HUES48 (cell line): ENCODE measurements at regions not wholly inside any gene's neighbourhood (a gene's known extent, or its start where the extent isn't known, plus 50 kb on each side); places are given as distances from the start of the nearest gene placed in this dataset.

Experiments
- H3K27ac ChIP-seq: one replicate; pipeline ENCODE4 v1.7.0; 2013; ENCODE audit warnings: low read depth, low read length, inconsistent platforms
- H3K27me3 ChIP-seq: 2 replicates; pipeline ENCODE4 v1.6.1; 2013; ENCODE audit warnings: mild to moderate bottlenecking, low read length; ENCODE audit not compliant: control insufficient read depth, insufficient read depth
- H3K36me3 ChIP-seq: 2 replicates; pipeline ENCODE4 v1.6.1; 2013; ENCODE audit warnings: low read length; ENCODE audit not compliant: control insufficient read depth, insufficient read depth
- H3K4me1 ChIP-seq: 2 replicates; pipeline ENCODE4 v1.6.1; 2013; ENCODE audit warnings: mild to moderate bottlenecking, low read length; ENCODE audit not compliant: control insufficient read depth, insufficient read depth
- H3K4me3 ChIP-seq: 2 replicates; pipeline ENCODE4 v1.5.1; 2013; ENCODE audit warnings: mild to moderate bottlenecking, low read depth, low read length
- H3K9ac ChIP-seq: 2 replicates; pipeline ENCODE4 v1.6.1; 2013; ENCODE audit warnings: mild to moderate bottlenecking, low read depth, low read length, moderate library complexity
- H3K9me3 ChIP-seq: 2 replicates; pipeline ENCODE4 v1.6.1; 2013; ENCODE audit warnings: low read length; ENCODE audit not compliant: control insufficient read depth, insufficient read depth

- Histone ChIP-seq H3K27ac (no peak overlapping the region), H3K4me1 (peaks cover 16% of the 10 kb centered on the region), H3K4me3 (no peak overlapping the region), H3K9ac (no peak overlapping the region), H3K27me3 (no peaks in the 10 kb centered on the region), H3K9me3 (no peaks in the 10 kb centered on the region), H3K36me3 (no peaks in the 10 kb centered on the region)
These were observed 698.0 kb downstream of the CETN3 start for GRCh38 chr5:89711526-89711925.

GRCh38 chr5:89710006-89710405 lies 699.5 kb downstream of the CETN3 start:
- Histone ChIP-seq H3K27ac (no peak overlapping the region), H3K9ac (no peak overlapping the region), H3K4me3 (no peak overlapping the region), H3K4me1 (peaks cover 28% of the 10 kb centered on the region), H3K36me3 (no peaks in the 10 kb centered on the region), H3K9me3 (no peaks in the 10 kb centered on the region), H3K27me3 (no peaks in the 10 kb centered on the region)

GRCh38 chr5:89707891-89708290 lies 701.7 kb downstream of the CETN3 start:
- no peak overlapping the region for H3K27ac ChIP-seq
- H3K4me3 ChIP-seq: no peak overlapping the region
- H3K36me3 ChIP-seq: no peaks in the 10 kb centered on the region
- no peaks in the 10 kb centered on the region for H3K27me3 ChIP-seq
- H3K9ac ChIP-seq: no peak overlapping the region
- H3K4me1 ChIP-seq: peaks cover 45% of the 10 kb centered on the region
- H3K9me3 ChIP-seq: no peaks in the 10 kb centered on the region

GRCh38 chr5:89706731-89707130 lies 702.8 kb downstream of the CETN3 start:
- Histone ChIP-seq H3K9ac (no peak overlapping the region), H3K9me3 (no peaks in the 10 kb centered on the region), H3K27ac (no peak overlapping the region), H3K36me3 (no peaks in the 10 kb centered on the region), H3K27me3 (no peaks in the 10 kb centered on the region), H3K4me1 (peaks cover 40% of the 10 kb centered on the region), H3K4me3 (no peak overlapping the region)

- Histone ChIP-seq H3K9ac (peak overlapping the region; percentile 34; the same call in 1 of the 2 replicates), H3K27ac (peak overlapping the region; percentile 91), H3K4me3 (peak overlapping the region; percentile 40), H3K9me3 (no peaks in the 10 kb centered on the region), H3K36me3 (no peaks in the 10 kb centered on the region), H3K27me3 (no peaks in the 10 kb centered on the region), H3K4me1 (peaks cover 40% of the 10 kb centered on the region)
These were observed 705.7 kb downstream of the CETN3 start for GRCh38 chr5:89703817-89704216.

- H3K4me3 ChIP-seq: no peak overlapping the region
- H3K36me3 ChIP-seq: no peaks in the 10 kb centered on the region
- H3K27ac ChIP-seq: no peak overlapping the region
- H3K4me1 ChIP-seq: peaks cover 33% of the 10 kb centered on the region
- H3K27me3 ChIP-seq: no peaks in the 10 kb centered on the region
- no peak overlapping the region for H3K9ac ChIP-seq
- H3K9me3 ChIP-seq: no peaks in the 10 kb centered on the region
These were observed 711.5 kb downstream of the CETN3 start for GRCh38 chr5:89698028-89698427.

GRCh38 chr5:89697581-89697980 lies 712.0 kb downstream of the CETN3 start:
- H3K4me1 ChIP-seq: peaks cover 30% of the 10 kb centered on the region
- no peak overlapping the region for H3K9ac ChIP-seq
- no peaks in the 10 kb centered on the region for H3K9me3 ChIP-seq
- no peaks in the 10 kb centered on the region for H3K27me3 ChIP-seq
- no peaks in the 10 kb centered on the region for H3K36me3 ChIP-seq
- no peak overlapping the region for H3K27ac ChIP-seq
- no peak overlapping the region for H3K4me3 ChIP-seq

GRCh38 chr5:89695371-89695770 lies 714.2 kb downstream of the CETN3 start:
- peaks cover 30% of the 10 kb centered on the region for H3K4me1 ChIP-seq
- H3K27me3 ChIP-seq: no peaks in the 10 kb centered on the region
- H3K27ac ChIP-seq: no peak overlapping the region
- no peaks in the 10 kb centered on the region for H3K36me3 ChIP-seq
- no peaks in the 10 kb centered on the region for H3K9me3 ChIP-seq
- no peak overlapping the region for H3K4me3 ChIP-seq
- no peak overlapping the region for H3K9ac ChIP-seq

- Histone ChIP-seq H3K4me3 (no peak overlapping the region), H3K27me3 (no peaks in the 10 kb centered on the region), H3K9ac (no peak overlapping the region), H3K9me3 (no peaks in the 10 kb centered on the region), H3K36me3 (no peaks in the 10 kb centered on the region), H3K27ac (no peak overlapping the region), H3K4me1 (peaks cover 30% of the 10 kb centered on the region)
These were observed 715.5 kb downstream of the CETN3 start for GRCh38 chr5:89694026-89694550.

GRCh38 chr5:89690331-89690730 lies 719.2 kb downstream of the CETN3 start:
- H3K4me1 ChIP-seq: peaks cover 17% of the 10 kb centered on the region
- no peak overlapping the region for H3K27ac ChIP-seq
- H3K27me3 ChIP-seq: no peaks in the 10 kb centered on the region
- no peak overlapping the region for H3K9ac ChIP-seq
- no peak overlapping the region for H3K4me3 ChIP-seq
- no peaks in the 10 kb centered on the region for H3K9me3 ChIP-seq
- H3K36me3 ChIP-seq: no peaks in the 10 kb centered on the region

GRCh38 chr5:89686081-89686765 lies 723.3 kb downstream of the CETN3 start:
- Histone ChIP-seq H3K27ac (no peak overlapping the region), H3K4me3 (no peak overlapping the region), H3K27me3 (no peaks in the 10 kb centered on the region), H3K4me1 (no peaks in the 10 kb centered on the region), H3K36me3 (no peaks in the 10 kb centered on the region), H3K9ac (no peak overlapping the region), H3K9me3 (no peaks in the 10 kb centered on the region)
